ENCODE measurements at regions not wholly inside any gene's neighbourhood (a gene's known extent, or its start where the extent isn't known, plus 50 kb on each side); places are given as distances from the start of the nearest gene placed in this dataset.

DNA sequence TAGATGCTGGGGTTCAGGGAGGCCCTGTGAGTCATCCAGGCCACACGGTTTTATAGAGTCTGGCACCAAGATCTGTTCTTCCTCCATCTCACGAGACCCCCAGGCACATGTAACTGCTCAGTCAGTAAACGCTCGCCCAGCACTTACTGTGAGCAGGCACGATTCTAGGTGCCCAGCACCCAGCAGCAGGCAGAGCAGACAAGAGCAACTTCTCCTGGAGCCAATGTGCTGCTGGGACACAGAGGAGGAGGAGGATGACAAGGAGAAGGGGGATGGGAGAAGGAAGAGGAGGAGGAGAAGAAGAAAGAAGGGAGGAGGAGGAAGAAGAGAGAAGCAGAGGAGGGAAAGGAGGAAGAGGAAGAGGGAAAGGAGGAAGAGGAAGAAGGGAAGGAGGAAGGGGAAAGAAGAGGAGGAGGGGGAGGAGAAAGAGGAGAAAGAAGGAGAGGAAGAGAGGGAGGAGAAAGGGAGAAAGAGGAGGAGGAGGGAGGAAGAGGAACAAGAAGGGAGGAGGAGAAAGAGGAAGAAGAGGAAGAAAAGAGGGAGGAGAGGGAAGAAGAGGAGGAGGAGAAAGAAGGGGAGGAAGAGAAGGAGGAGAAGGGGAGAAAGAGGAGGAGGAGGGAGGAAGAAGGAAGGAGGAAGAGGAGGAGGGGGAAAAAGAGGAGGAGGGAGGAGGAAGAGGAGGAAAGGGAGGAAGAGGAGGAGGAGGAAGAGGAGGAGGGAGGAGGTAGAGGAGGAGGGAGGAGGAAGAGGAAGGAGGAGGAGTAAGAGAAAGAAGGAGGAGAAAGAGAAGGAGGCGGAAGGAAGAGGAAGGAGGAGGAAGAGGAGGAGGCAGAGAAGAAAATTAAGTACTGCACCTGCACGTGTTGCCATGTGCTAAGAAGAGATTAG, 77.6 kb upstream of the RTL6 start:
- no peak overlapping the region for H3K9ac ChIP-seq (ENCODE audit: low read length)
- TF ChIP-seq, protein P1, sequence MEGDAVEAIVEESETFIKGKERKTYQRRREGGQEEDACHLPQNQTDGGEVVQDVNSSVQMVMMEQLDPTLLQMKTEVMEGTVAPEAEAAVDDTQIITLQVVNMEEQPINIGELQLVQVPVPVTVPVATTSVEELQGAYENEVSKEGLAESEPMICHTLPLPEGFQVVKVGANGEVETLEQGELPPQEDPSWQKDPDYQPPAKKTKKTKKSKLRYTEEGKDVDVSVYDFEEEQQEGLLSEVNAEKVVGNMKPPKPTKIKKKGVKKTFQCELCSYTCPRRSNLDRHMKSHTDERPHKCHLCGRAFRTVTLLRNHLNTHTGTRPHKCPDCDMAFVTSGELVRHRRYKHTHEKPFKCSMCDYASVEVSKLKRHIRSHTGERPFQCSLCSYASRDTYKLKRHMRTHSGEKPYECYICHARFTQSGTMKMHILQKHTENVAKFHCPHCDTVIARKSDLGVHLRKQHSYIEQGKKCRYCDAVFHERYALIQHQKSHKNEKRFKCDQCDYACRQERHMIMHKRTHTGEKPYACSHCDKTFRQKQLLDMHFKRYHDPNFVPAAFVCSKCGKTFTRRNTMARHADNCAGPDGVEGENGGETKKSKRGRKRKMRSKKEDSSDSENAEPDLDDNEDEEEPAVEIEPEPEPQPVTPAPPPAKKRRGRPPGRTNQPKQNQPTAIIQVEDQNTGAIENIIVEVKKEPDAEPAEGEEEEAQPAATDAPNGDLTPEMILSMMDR (IDR thresholded peaks at IDR 0.05; ENCODE audit: low read depth, low read length), result no peak
- no peak for TF ChIP-seq EZH2phosphoT487 (IDR thresholded peaks at IDR 0.05; ENCODE audit: low read depth)
- H3K9me3 ChIP-seq (ENCODE audit: insufficient read depth, low read length), result no peaks in the 10 kb centered on the region
- H3K4me1 ChIP-seq (ENCODE audit: low read length), result no peaks in the 10 kb centered on the region
- no peak overlapping the region for H3K4me3 ChIP-seq (ENCODE audit: low read length)
- no peaks in the 10 kb centered on the region for H3K79me2 ChIP-seq (ENCODE audit: low read length)
- H3K4me2 ChIP-seq (ENCODE audit: low read length), result no peak overlapping the region
- no peak overlapping the region for H3K27ac ChIP-seq (ENCODE audit: low read length)
- no peaks in the 10 kb centered on the region for H3K36me3 ChIP-seq (replicated peaks; ENCODE audit: low read depth, low read length)
- H2AFZ ChIP-seq (ENCODE audit: low read depth, low read length), result no peak overlapping the region
- 0 out of 2 replicates have a peak, but pooled peaks cover 2% of the 10 kb centered on the region for H4K20me1 ChIP-seq (ENCODE audit: insufficient read depth, low read length)
- peaks cover 35% of the 10 kb centered on the region for H3K27me3 ChIP-seq (ENCODE audit: low read depth, low read length)

DNA sequence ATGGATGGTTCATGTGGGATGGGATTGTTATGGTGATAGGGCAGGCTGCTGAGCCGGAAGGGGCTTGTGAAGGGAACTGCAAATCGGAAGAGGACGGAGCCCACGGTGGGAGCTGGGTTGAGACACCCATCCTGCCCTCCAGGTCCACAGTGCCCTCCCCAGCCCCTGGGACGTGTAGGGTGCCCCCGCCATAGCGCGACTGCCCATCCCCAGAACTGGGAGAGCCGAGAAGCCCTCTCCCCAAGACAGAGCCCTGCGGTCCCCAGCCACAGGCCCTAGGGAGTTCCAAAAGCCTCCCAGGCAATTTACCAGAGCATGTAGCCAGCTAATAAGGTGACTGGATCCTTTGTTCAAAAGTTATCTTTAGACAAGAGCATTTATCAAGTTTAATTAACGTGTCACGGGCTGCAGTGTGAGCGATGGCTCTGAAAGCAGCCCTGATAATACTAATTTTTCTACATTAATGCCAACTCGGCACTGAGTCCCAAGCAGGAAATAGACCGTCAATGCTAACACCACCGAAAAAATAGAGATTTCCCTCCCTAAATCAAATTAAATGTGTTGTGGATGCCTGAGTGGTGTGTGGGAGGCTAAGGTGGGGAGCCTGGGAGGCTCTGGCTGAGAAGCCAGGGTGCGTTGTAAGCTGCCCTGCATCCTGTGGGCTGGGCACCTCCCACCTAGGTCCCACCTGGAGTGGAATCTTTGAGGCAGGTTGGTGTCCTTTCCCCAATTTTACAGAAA, 76.8 kb upstream of the RTL6 start:
- no peak overlapping the region for H3K4me3 ChIP-seq (ENCODE audit: low read length)
- H3K79me2 ChIP-seq (ENCODE audit: low read length), result no peaks in the 10 kb centered on the region
- no peak overlapping the region for H3K27ac ChIP-seq (ENCODE audit: low read length)
- H3K27me3 ChIP-seq (ENCODE audit: low read depth, low read length), result peaks cover 37% of the 10 kb centered on the region
- no peak overlapping the region for H2AFZ ChIP-seq (ENCODE audit: low read depth, low read length)
- H3K9ac ChIP-seq (ENCODE audit: low read length), result no peak overlapping the region
- H4K20me1 ChIP-seq (ENCODE audit: insufficient read depth, low read length), result 0 out of 2 replicates have a peak, but pooled peaks cover 2% of the 10 kb centered on the region
- no peaks in the 10 kb centered on the region for H3K36me3 ChIP-seq (replicated peaks; ENCODE audit: low read depth, low read length)
- TF ChIP-seq, protein P1 (IDR thresholded peaks at IDR 0.05; ENCODE audit: low read depth, low read length), result no peak
- no peak for TF ChIP-seq EZH2phosphoT487 (IDR thresholded peaks at IDR 0.05; ENCODE audit: low read depth)
- H3K4me1 ChIP-seq (ENCODE audit: low read length), result no peaks in the 10 kb centered on the region
- no peak overlapping the region for H3K4me2 ChIP-seq (ENCODE audit: low read length)
- no peaks in the 10 kb centered on the region for H3K9me3 ChIP-seq (ENCODE audit: insufficient read depth, low read length)

DNA sequence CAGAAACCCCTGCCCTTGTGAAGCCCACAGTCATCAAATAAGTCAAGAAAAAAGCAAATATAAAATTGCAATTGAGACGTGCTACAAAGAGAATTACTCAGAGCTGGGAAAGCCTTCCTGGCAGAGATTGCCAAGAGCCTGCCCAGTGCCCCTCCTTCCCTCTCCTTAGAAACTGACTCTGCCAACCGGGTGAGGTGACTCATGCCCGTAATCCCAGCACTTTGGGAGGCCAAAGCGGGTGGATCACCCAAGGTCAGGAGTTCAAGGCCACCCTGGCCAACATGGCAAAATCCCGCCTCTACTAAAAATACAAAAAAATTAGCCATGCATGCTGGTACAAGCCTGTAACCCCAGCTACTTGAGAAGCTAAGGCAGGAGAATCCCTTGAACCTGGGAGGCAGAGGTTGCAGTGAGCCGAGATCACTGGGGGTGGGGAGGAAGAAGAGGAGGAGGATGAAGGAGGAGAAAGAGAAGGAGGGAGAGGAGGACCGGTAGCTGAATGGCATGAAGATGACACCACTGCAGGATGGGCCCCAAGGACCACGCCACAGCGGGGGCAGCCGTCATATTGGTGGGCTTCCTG, 76.1 kb upstream of the RTL6 start:
- Histone ChIP-seq H4K20me1 (ENCODE audit: insufficient read depth, low read length) (0 out of 2 replicates have a peak, but pooled peaks cover 2% of the 10 kb centered on the region), H3K4me2 (ENCODE audit: low read length) (no peak overlapping the region), H3K9ac (ENCODE audit: low read length) (no peak overlapping the region), H3K27me3 (ENCODE audit: low read depth, low read length) (peaks cover 33% of the 10 kb centered on the region), H2AFZ (ENCODE audit: low read depth, low read length) (no peak overlapping the region), H3K4me3 (ENCODE audit: low read length) (no peak overlapping the region), H3K27ac (ENCODE audit: low read length) (no peak overlapping the region), H3K79me2 (ENCODE audit: low read length) (no peaks in the 10 kb centered on the region), H3K36me3 (replicated peaks; ENCODE audit: low read depth, low read length) (no peaks in the 10 kb centered on the region), H3K4me1 (ENCODE audit: low read length) (no peaks in the 10 kb centered on the region), H3K9me3 (ENCODE audit: insufficient read depth, low read length) (no peaks in the 10 kb centered on the region)
- TF ChIP-seq EZH2phosphoT487 (IDR thresholded peaks at IDR 0.05; ENCODE audit: low read depth), result no peak
- TF ChIP-seq, protein P1 (IDR thresholded peaks at IDR 0.05; ENCODE audit: low read depth, low read length), result no peak

DNA sequence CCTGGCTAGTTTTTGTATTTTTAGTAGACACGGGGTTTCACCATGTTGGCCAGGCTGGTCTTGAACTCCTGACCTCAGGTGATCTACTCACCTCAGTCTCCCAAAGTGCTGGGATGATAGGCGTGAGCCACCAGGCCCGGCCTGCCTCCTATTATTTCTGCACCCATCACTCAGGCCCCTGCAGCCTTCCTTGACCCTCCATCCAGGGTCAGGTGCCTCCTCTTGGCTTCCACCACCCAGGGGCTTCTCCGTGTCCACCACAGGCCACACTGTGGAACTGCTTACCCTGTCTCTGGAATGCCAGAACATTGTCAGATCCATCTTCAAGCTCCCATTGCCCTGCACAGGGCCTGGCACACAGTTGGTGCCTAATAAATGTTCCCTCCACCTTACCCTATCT, 75.4 kb upstream of the RTL6 start:
- TF ChIP-seq, protein P1 (IDR thresholded peaks at IDR 0.05; ENCODE audit: low read depth, low read length), result no peak
- TF ChIP-seq EZH2phosphoT487 (IDR thresholded peaks at IDR 0.05; ENCODE audit: low read depth), result no peak
- Histone ChIP-seq H2AFZ (ENCODE audit: low read depth, low read length) (no peak overlapping the region), H4K20me1 (ENCODE audit: insufficient read depth, low read length) (0 out of 2 replicates have a peak, but pooled peaks cover 2% of the 10 kb centered on the region), H3K4me3 (ENCODE audit: low read length) (no peak overlapping the region), H3K4me1 (ENCODE audit: low read length) (no peaks in the 10 kb centered on the region), H3K9ac (ENCODE audit: low read length) (no peak overlapping the region), H3K27me3 (ENCODE audit: low read depth, low read length) (peaks cover 26% of the 10 kb centered on the region), H3K27ac (ENCODE audit: low read length) (no peak overlapping the region), H3K9me3 (ENCODE audit: insufficient read depth, low read length) (no peaks in the 10 kb centered on the region), H3K4me2 (ENCODE audit: low read length) (no peak overlapping the region), H3K36me3 (replicated peaks; ENCODE audit: low read depth, low read length) (no peaks in the 10 kb centered on the region), H3K79me2 (ENCODE audit: low read length) (no peaks in the 10 kb centered on the region)

Measured in OCI-LY3 (cell line).